CD4-positive, alpha-beta T cell treated with Interleukin-21 for 1 hour (primary cell): ENCODE measurements at regions not wholly inside any gene's neighbourhood (a gene's known extent, or its start where the extent isn't known, plus 50 kb on each side); places are given as distances from the start of the nearest gene placed in this dataset.
"Not testable (repeated sequence)": the region's sequence is repeated elsewhere in the genome, so short reads cannot be mapped to it uniquely, and the experiment has no call there.

Experiments
- DNase-seq: peaks from one replicate; pipeline ENCODE4 v3.0.0-alpha.2; 2020

- no peak for DNase-seq
Measured at GRCh38 chr14:56002342-56002741, 115.9 kb upstream of the PELI2 start.

GRCh38 chr14:56002876-56003625 is 115.2 kb upstream of the PELI2 start:
- peak; percentile 52 for DNase-seq

GRCh38 chr14:56004323-56004722 is 113.9 kb upstream of the PELI2 start:
- no peak for DNase-seq

- peak; percentile 34 for DNase-seq
Measured at GRCh38 chr14:56004786-56005185, 113.4 kb upstream of the PELI2 start.

- DNase-seq = no peak
Measured at GRCh38 chr14:56005191-56006053, 112.8 kb upstream of the PELI2 start.

GRCh38 chr14:56007491-56007890 is 110.7 kb upstream of the PELI2 start:
- DNase-seq = not testable (repeated sequence)

- DNase-seq = no peak
Measured at GRCh38 chr14:56008150-56008549, 110.1 kb upstream of the PELI2 start.

GRCh38 chr14:56008661-56009060 is 109.5 kb upstream of the PELI2 start:
- DNase-seq = not testable (repeated sequence)

GRCh38 chr14:56023661-56024081 is 94.5 kb upstream of the PELI2 start:
- DNase-seq = no peak

- no peak for DNase-seq
Measured at GRCh38 chr14:56025191-56025590, 93.0 kb upstream of the PELI2 start.

- DNase-seq = no peak
Measured at GRCh38 chr14:56026506-56026905, 91.7 kb upstream of the PELI2 start.

GRCh38 chr14:56027421-56027820 is 90.8 kb upstream of the PELI2 start:
- no peak for DNase-seq

GRCh38 chr14:56027916-56028712 is 90.1 kb upstream of the PELI2 start:
- no peak for DNase-seq

- DNase-seq = no peak
Measured at GRCh38 chr14:56036353-56036752, 81.9 kb upstream of the PELI2 start.

- DNase-seq = no peak
Measured at GRCh38 chr14:56040121-56040520, 78.1 kb upstream of the PELI2 start.

- DNase-seq = no peak
Measured at GRCh38 chr14:56044196-56044595, 74.0 kb upstream of the PELI2 start.

- no peak for DNase-seq
Measured at GRCh38 chr14:56046546-56046945, 71.7 kb upstream of the PELI2 start.

GRCh38 chr14:56046996-56047395 is 71.2 kb upstream of the PELI2 start:
- no peak for DNase-seq

GRCh38 chr14:56049536-56049935 is 68.7 kb upstream of the PELI2 start:
- DNase-seq = no peak

GRCh38 chr14:56055511-56055910 is 62.7 kb upstream of the PELI2 start:
- DNase-seq = no peak

- no peak for DNase-seq
Measured at GRCh38 chr14:56056031-56056430, 62.2 kb upstream of the PELI2 start.

GRCh38 chr14:56057071-56057741 is 61.0 kb upstream of the PELI2 start:
- no peak for DNase-seq

- DNase-seq = no peak
Measured at GRCh38 chr14:56057767-56058166, 60.4 kb upstream of the PELI2 start.
